H1 (cell line): ENCODE measurements at regions not wholly inside any gene's neighbourhood (a gene's known extent, or its start where the extent isn't known, plus 50 kb on each side); places are given as distances from the start of the nearest gene placed in this dataset.

ENCODE experiments used
- CTCF ChIA-PET: fragments of 300-600 bp; sonication (Branson Sonifier 250); formaldehyde crosslinking; loops from one replicate; lab custom pipeline; 2021; ENCODE audit not compliant: partially characterized antibody; lab: Charles Lee
- POLR2A ChIA-PET: fragments of 300-600 bp; sonication (Branson Sonifier 250); formaldehyde crosslinking; loops from one replicate; lab custom pipeline; 2021; ENCODE audit warnings: inconsistent platforms; ENCODE audit not compliant: partially characterized antibody; lab: Charles Lee
- DNase-seq, 2 experiments: peaks; one replicate each; pipeline versions ENCODE4 v3.0.0 to v3.0.0-alpha.2; 2010 to 2022; ENCODE audit warnings: low spot score in 2 of 2, low read depth in 1 of 2, mixed read lengths in 1 of 2
- FAIRE-seq: peaks from 2 replicates; lab custom pipeline; 2011; peaks lifted over from hg19 to GRCh38; lab: Jason Lieb, UNC
- H2AFZ ChIP-seq: 2 replicates; pipeline ENCODE4 v1.8.1; 2012; ENCODE audit warnings: low read length, inconsistent platforms
- H2AK5ac ChIP-seq: 2 replicates; pipeline ENCODE4 v1.6.1; 2013; ENCODE audit warnings: low read depth, low read length
- H2BK120ac ChIP-seq: replicated peaks from 2 replicates; pipeline ENCODE3; 2013; ENCODE audit warnings: low read depth, low read length, inconsistent platforms
- H2BK12ac ChIP-seq: 2 replicates; pipeline ENCODE4 v1.6.1; 2013; ENCODE audit warnings: low read depth, low read length
- H2BK15ac ChIP-seq: 2 replicates; pipeline ENCODE4 v1.6.1; 2013; ENCODE audit warnings: low read length
- H2BK20ac ChIP-seq: 2 replicates; pipeline ENCODE4 v1.6.1; 2013; ENCODE audit warnings: low read length
- H2BK5ac ChIP-seq: 2 replicates; pipeline ENCODE4 v1.6.1; 2013; ENCODE audit warnings: low read depth, low read length
- H3K14ac ChIP-seq: 2 replicates; pipeline ENCODE4 v1.6.1; 2013; ENCODE audit warnings: inconsistent platforms; ENCODE audit not compliant: insufficient read length
- H3K18ac ChIP-seq: 2 replicates; pipeline ENCODE4 v1.6.1; 2013; ENCODE audit warnings: low read length; ENCODE audit errors: extremely low read depth
- H3K23ac ChIP-seq: 2 replicates; pipeline ENCODE4 v1.6.1; 2013; ENCODE audit warnings: inconsistent platforms; ENCODE audit not compliant: insufficient read length
- H3K23me2 ChIP-seq: 2 replicates; pipeline ENCODE4 v1.6.1; 2013; ENCODE audit warnings: low read depth, low read length
- H3K27ac ChIP-seq: 2 replicates; pipeline ENCODE4 v1.6.1; 2011; ENCODE audit warnings: low read depth, low read length, inconsistent platforms
- H3K27me3 ChIP-seq, 4 experiments: replicated peaks in 1 of 4; 1 replicate in 1 of 4; 2 replicates in 3 of 4; pipeline versions ENCODE4 v1.6.1 to v1.8.1; 2011 to 2013; ENCODE audit warnings: low read length in 3 of 4, mild to moderate bottlenecking in 3 of 4, inconsistent platforms in 2 of 4, mixed read lengths in 2 of 4, moderate library complexity in 1 of 4; ENCODE audit not compliant: control insufficient read depth in 3 of 4, insufficient read depth in 3 of 4; ENCODE audit errors: extremely low read depth in 1 of 4
- H3K36me3 ChIP-seq, 4 experiments: 2 replicates each; pipeline versions ENCODE4 v1.6.1 to v1.8.1; 2011 to 2013; ENCODE audit warnings: mild to moderate bottlenecking in 4 of 4, low read length in 3 of 4, moderate library complexity in 2 of 4, control low read depth in 1 of 4, inconsistent platforms in 1 of 4; ENCODE audit not compliant: insufficient read depth in 4 of 4, control insufficient read depth in 2 of 4
- H3K4ac ChIP-seq: replicated peaks from 2 replicates; pipeline ENCODE3; 2013; ENCODE audit warnings: low read length, low read depth, mixed read lengths, inconsistent platforms; ENCODE audit not compliant: insufficient read length
- H3K4me1 ChIP-seq, 4 experiments: replicated peaks in 1 of 4; 1 replicate in 1 of 4; 2 replicates in 3 of 4; pipeline versions ENCODE4 v1.6.1 to v1.8.1; 2011 to 2013; ENCODE audit warnings: low read length in 3 of 4, inconsistent platforms in 2 of 4, mixed read lengths in 1 of 4; ENCODE audit not compliant: insufficient read depth in 4 of 4, control insufficient read depth in 3 of 4
- H3K4me2 ChIP-seq, 2 experiments: 2 replicates each; pipeline versions ENCODE4 v1.6.1 to v1.8.1; 2011 to 2013; ENCODE audit warnings: low read depth in 2 of 2, low read length in 2 of 2, control low read depth in 1 of 2, inconsistent platforms in 1 of 2, mild to moderate bottlenecking in 1 of 2; ENCODE audit not compliant: insufficient read depth in 1 of 2
- H3K4me3 ChIP-seq, 4 experiments: fragments of 200-600, 300-600 bp in 1 of 4; sonication (generic), shearing (Covaris generic), sonication (Bioruptor Twin) in 1 of 4; 2 replicates each; pipeline versions ENCODE4 v1.5.1 to v1.8.1; 2011 to 2016; ENCODE audit warnings: low read length in 4 of 4, low read depth in 3 of 4, control low read depth in 2 of 4, inconsistent platforms in 2 of 4, mild to moderate bottlenecking in 2 of 4, mixed read lengths in 1 of 4, moderate library complexity in 1 of 4; ENCODE audit not compliant: insufficient read depth in 2 of 4; ENCODE audit errors: extremely low read depth in 1 of 4
- H3K56ac ChIP-seq: replicated peaks from 2 replicates; pipeline ENCODE3; 2013; ENCODE audit warnings: low read depth, mild to moderate bottlenecking, mixed read lengths, low read length, inconsistent platforms; ENCODE audit not compliant: insufficient read length
- H3K79me1 ChIP-seq: 2 replicates; pipeline ENCODE4 v1.6.1; 2013; ENCODE audit warnings: low read depth, low read length, control low read depth
- H3K79me2 ChIP-seq, 2 experiments: 2 replicates each; pipeline versions ENCODE4 v1.6.1 to v1.8.1; 2012 to 2013; ENCODE audit warnings: low read length in 2 of 2, mild to moderate bottlenecking in 2 of 2, inconsistent platforms in 1 of 2; ENCODE audit not compliant: insufficient read depth in 2 of 2, control insufficient read depth in 1 of 2
- H3K9ac ChIP-seq, 4 experiments: replicated peaks in 1 of 4; 1 replicate in 1 of 4; 2 replicates in 3 of 4; pipeline versions ENCODE4 v1.6.1 to v1.8.1; 2011 to 2013; ENCODE audit warnings: low read depth in 3 of 4, low read length in 3 of 4, control low read depth in 2 of 4, mild to moderate bottlenecking in 2 of 4, moderate library complexity in 2 of 4, inconsistent platforms in 1 of 4; ENCODE audit errors: extremely low read depth in 1 of 4
- H3K9me3 ChIP-seq, 2 experiments: 2 replicates each; pipeline versions ENCODE4 v1.6.1 to v1.8.1; 2012 to 2013; ENCODE audit warnings: mild to moderate bottlenecking in 2 of 2, moderate library complexity in 2 of 2, control low read depth in 1 of 2, inconsistent platforms in 1 of 2, low read depth in 1 of 2, low read length in 1 of 2, mixed read lengths in 1 of 2; ENCODE audit not compliant: insufficient read depth in 2 of 2
- H4K20me1 ChIP-seq, 2 experiments: replicated peaks in 1 of 2; 2 replicates each; pipeline versions ENCODE3 to v1.8.1; 2011 to 2013; ENCODE audit warnings: inconsistent platforms in 2 of 2, low read length in 2 of 2, mild to moderate bottlenecking in 1 of 2; ENCODE audit not compliant: insufficient read depth in 2 of 2, control insufficient read depth in 1 of 2
- H4K5ac ChIP-seq: 2 replicates; pipeline ENCODE4 v1.6.1; 2013; ENCODE audit warnings: low read length, low read depth, mixed read lengths, inconsistent platforms; ENCODE audit not compliant: insufficient read length
- H4K8ac ChIP-seq: 2 replicates; pipeline ENCODE4 v1.8.0; 2013; ENCODE audit warnings: mild to moderate bottlenecking, moderate library complexity, low read length, inconsistent platforms; ENCODE audit not compliant: insufficient read depth; ENCODE audit errors: extremely low read depth
- H4K91ac ChIP-seq: replicated peaks from 2 replicates; pipeline ENCODE3; 2013; ENCODE audit warnings: low read length, mixed read lengths, inconsistent platforms; ENCODE audit not compliant: insufficient read length
- BCL11A ChIP-seq, 2 experiments: IDR thresholded peaks; one replicate each; pipeline ENCODE4 v1.6.1; 2011; ENCODE audit warnings: low read depth in 2 of 2, low read length in 2 of 2, mild to moderate bottlenecking in 2 of 2
- CHD2 ChIP-seq: IDR thresholded peaks from 2 replicates; pipeline ENCODE4 v1.6.1; 2012; ENCODE audit warnings: low read length, improper control_type of control experiment
- CTBP2 ChIP-seq: IDR thresholded peaks from 2 replicates; pipeline ENCODE4 v1.7.0; 2011; ENCODE audit warnings: borderline replicate concordance, mild to moderate bottlenecking, moderate library complexity, mixed read lengths, low read length; ENCODE audit not compliant: insufficient read depth, insufficient read length
- KDM4A ChIP-seq: IDR thresholded peaks from one replicate; pipeline ENCODE4 v1.7.1; 2012; ENCODE audit warnings: low read depth, mild to moderate bottlenecking, moderate library complexity, low read length, inconsistent platforms; ENCODE audit not compliant: severe bottlenecking
- MAFK ChIP-seq: IDR thresholded peaks from 2 replicates; pipeline ENCODE4 v1.6.1; 2012; ENCODE audit warnings: low read depth, mild to moderate bottlenecking, improper control_type of control experiment, low read length
- NANOG ChIP-seq: IDR thresholded peaks from 2 replicates; pipeline ENCODE4 v1.6.1; 2011; ENCODE audit warnings: low read length, low read depth, mild to moderate bottlenecking, inconsistent platforms; ENCODE audit not compliant: insufficient read depth, poor library complexity, severe bottlenecking
- RFX5 ChIP-seq: IDR thresholded peaks from 2 replicates; pipeline ENCODE4 v1.6.1; 2011; ENCODE audit warnings: low read depth, low read length, improper control_type of control experiment, borderline replicate concordance
- TAF1 ChIP-seq: IDR thresholded peaks from 2 replicates; pipeline ENCODE4 v1.6.1; 2011; ENCODE audit warnings: mild to moderate bottlenecking, low read depth, low read length
- ZNF274 ChIP-seq: IDR thresholded peaks from 2 replicates; pipeline ENCODE4 v1.7.0; 2012; ENCODE audit warnings: low read length, borderline replicate concordance; ENCODE audit errors: extremely low read depth
- WGBS, 2 experiments: shearing (Covaris generic) in 1 of 2; methylation state at CpG; one replicate each; pipeline versions ENCODE4 v1.1.6 to v1.1.7; 2013 to 2015; ENCODE audit warnings: low lambda C conversion rate in 2 of 2, mixed read lengths in 2 of 2, inconsistent platforms in 1 of 2, low coverage in 1 of 2, missing lambda C conversion rate in 1 of 2; ENCODE audit not compliant: insufficient replicate concordance in 2 of 2, insufficient coverage in 1 of 2, insufficient read length in 1 of 2; ENCODE audit errors: extremely low coverage in 1 of 2, missing lambda C conversion rate in 1 of 2; 5-methylcytosine and 5-hydroxymethylcytosine counted together

DNA sequence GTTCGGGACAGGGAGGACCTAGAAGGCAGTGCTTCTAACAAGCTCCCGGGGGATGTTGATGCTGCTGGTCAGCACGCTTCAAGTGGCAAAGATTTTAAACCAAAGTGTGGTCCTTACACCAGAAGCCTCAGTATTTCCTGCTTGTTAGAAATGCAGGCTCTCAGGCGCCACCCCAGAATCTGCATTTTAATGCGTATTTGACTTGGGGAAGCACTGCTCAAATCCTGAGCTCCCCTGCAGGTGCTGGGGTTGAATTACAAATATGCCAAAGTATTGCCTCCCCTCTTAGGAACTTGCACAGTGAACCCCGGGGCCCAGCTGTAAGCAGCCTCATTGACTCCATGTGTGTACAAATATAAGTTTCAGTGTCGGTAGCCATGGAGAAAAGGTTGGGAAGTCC lies 70.8 kb upstream of the RAI2 start:
- no peak overlapping the region for H4K8ac ChIP-seq
- no peaks in the 10 kb centered on the region for H3K9me3 ChIP-seq
- POLR2A ChIA-PET = no interaction called here
- peaks cover 0 to 5% (median 0%) of the 10 kb centered on the region in 4 experiments; a peak in 3 of 7 replicates for H3K4me1 ChIP-seq
- no peak overlapping the region for H2BK120ac ChIP-seq
- H2BK5ac ChIP-seq = no peak overlapping the region
- H3K4me2 ChIP-seq = no peak overlapping the region
- H3K9ac ChIP-seq = no peak overlapping the region
- no peak overlapping the region for H4K5ac ChIP-seq
- no peak overlapping the region for H4K91ac ChIP-seq
- no peak overlapping the region for H2AK5ac ChIP-seq
- H3K23me2 ChIP-seq = no peaks in the 10 kb centered on the region
- no peak overlapping the region for H2AFZ ChIP-seq
- DNase-seq = peak in 1 of 2 experiments; percentile 42
- no peak overlapping the region for H2BK20ac ChIP-seq
- H3K36me3 ChIP-seq = no peaks in the 10 kb centered on the region
- no peak overlapping the region for H3K56ac ChIP-seq
- no peak overlapping the region for H3K4me3 ChIP-seq
- H3K79me1 ChIP-seq = no peaks in the 10 kb centered on the region
- H4K20me1 ChIP-seq = no peaks in the 10 kb centered on the region
- FAIRE-seq = no peak
- WGBS, 2 experiments = 52% methylated on average over 7 of the region's 7 CpGs; no CpG with 5 or more reads in 1 of the 2 experiments
- no peak for TF ChIP-seq RFX5
- TF ChIP-seq MAFK = no peak
- TF ChIP-seq KDM4A = no peak
- TF ChIP-seq CTBP2 = no peak
- TF ChIP-seq BCL11A (IDR thresholded peaks at IDR 0.05; ENCODE audit: low read depth in 2 of 2, low read length in 2 of 2) = no peak
- no peak for TF ChIP-seq ZNF274
- TF ChIP-seq TAF1 = no peak
- TF ChIP-seq CHD2 = no peak
- no peak for TF ChIP-seq NANOG
- TF ChIP-seq, all 59 proteins: peak for 0
- CTCF ChIA-PET = interaction anchor here (0.6 to 5.0 kb wide), 5 partner anchors 12 to 1291 kb away, joined by 3 to 35 read pairs (median 4); no protein-coding TSS in a partner anchor
- H3K14ac ChIP-seq = no peak overlapping the region
- no peak overlapping the region for H3K4ac ChIP-seq
- H3K18ac ChIP-seq = no peak overlapping the region
- no peak overlapping the region for H3K27ac ChIP-seq
- no peak overlapping the region for H3K23ac ChIP-seq
- no peak overlapping the region for H2BK15ac ChIP-seq
- H3K79me2 ChIP-seq = no peaks in the 10 kb centered on the region
- no peaks in the 10 kb centered on the region for H3K27me3 ChIP-seq
- no peak overlapping the region for H2BK12ac ChIP-seq
